Spleen (tissue), 11 donors: ENCODE measurements at regions not wholly inside any gene's neighbourhood (a gene's known extent, or its start where the extent isn't known, plus 50 kb on each side); places are given as distances from the start of the nearest gene placed in this dataset.

Experiments used
- DNase-seq: peaks from one replicate; pipeline ENCODE4 v3.0.0-alpha.2; 2020
- H3K27ac ChIP-seq, 8 donors: fragments of 200-600 bp; sonication (generic) in 7 of 8; 1 replicate in 4 of 8; 2 replicates in 4 of 8; pipeline versions ENCODE4 v1.5.0 to v1.8.0; 2016 to 2021; ENCODE audit warnings: inconsistent platforms in 4 of 8, mild to moderate bottlenecking in 4 of 8, moderate library complexity in 1 of 8
- H3K27me3 ChIP-seq, 7 donors: fragments of 200-600 bp; sonication (generic) in 6 of 7; replicated peaks in 1 of 7; 1 replicate in 4 of 7; 2 replicates in 3 of 7; pipeline versions ENCODE4 v1.5.0 to v1.8.0; 2016 to 2021; ENCODE audit warnings: inconsistent platforms in 3 of 7, mild to moderate bottlenecking in 1 of 7
- H3K36me3 ChIP-seq, 6 donors: fragments of 200-600 bp; sonication (generic) in 5 of 6; 1 replicate in 4 of 6; 2 replicates in 2 of 6; pipeline versions ENCODE4 v1.5.0 to v1.8.0; 2016 to 2021; ENCODE audit warnings: inconsistent platforms in 2 of 6
- H3K4me1 ChIP-seq, 6 donors: fragments of 200-600 bp; sonication (generic) in 5 of 6; 1 replicate in 3 of 6; 2 replicates in 3 of 6; pipeline versions ENCODE4 v1.5.0 to v1.8.0; 2016 to 2021; ENCODE audit warnings: inconsistent platforms in 3 of 6
- H3K4me3 ChIP-seq, 8 donors: fragments of 200-600 bp; sonication (generic) in 7 of 8; 1 replicate in 4 of 8; 2 replicates in 4 of 8; pipeline versions ENCODE4 v1.5.0 to v1.8.0; 2016 to 2021; ENCODE audit warnings: inconsistent platforms in 4 of 8, mild to moderate bottlenecking in 4 of 8, moderate library complexity in 2 of 8
- H3K9me3 ChIP-seq, 8 donors: fragments of 200-600 bp; sonication (generic) in 7 of 8; 1 replicate in 4 of 8; 2 replicates in 4 of 8; pipeline versions ENCODE4 v1.5.0 to v1.8.0; 2016 to 2021; ENCODE audit warnings: inconsistent platforms in 4 of 8
- CTCF ChIP-seq, 11 experiments: fragments of 200-600 bp in 7 of 11; fragments of 450-650 bp in 4 of 11; sonication (generic) in 4 of 11; IDR thresholded peaks in 8 of 11; conservative IDR thresholded peaks in 3 of 11; 1 replicate in 7 of 11; 2 replicates in 4 of 11; pipeline versions ENCODE4 v1.4.0 to v1.8.0; 2016 to 2021; ENCODE audit warnings: antibody characterized with exemption in 11 of 11, inconsistent platforms in 4 of 11, mild to moderate bottlenecking in 1 of 11
- POLR2A ChIP-seq, 3 donors: fragments of 450-650 bp; IDR thresholded peaks; one replicate each; pipeline ENCODE4 v1.5.1; 2017; ENCODE audit warnings: antibody characterized with exemption in 3 of 3, mild to moderate bottlenecking in 1 of 3
- POLR2AphosphoS5 ChIP-seq, 3 donors: sonication (generic); formaldehyde crosslinking; IDR thresholded peaks; one replicate each; pipeline ENCODE4 v1.5.1; 2017; ENCODE audit warnings: antibody characterized with exemption in 3 of 3
- WGBS, 5 donors: extraction: QIAGEN DNeasy Blood & Tissue Kit in 3 of 5; methylation state at CpG; one replicate each; pipeline versions ENCODE4 v1.1.5 to v1.1.7; 2013 to 2018; 5-methylcytosine and 5-hydroxymethylcytosine counted together
- intact Hi-C: fragments of 100-400 bp; cut with DNase I; formaldehyde crosslinking; loops from one replicate; pipeline ENCODE4 v1.15.0; 2023; ENCODE audit warnings: low total_unique reads
- donor health status: healthy with polysubstance abuse.
- donor health status: DM: no; HTN: no; CAD: no; lungs with moderate emphysema.
- donor health status: DM: no; HTN: no; CAD: no.
- donor health status: Bipolar disorder and iron deficiency.
- donor health status: healthy.
- donor health status: DM: no; HTN: no; CAD: no.
- donor health status: DM: yes; HTN: yes; CAD: no.

- Histone ChIP-seq H3K36me3 (no peaks in the 10 kb centered on the region), H3K27me3 (no peaks in the 10 kb centered on the region), H3K4me3 (no peak overlapping the region), H3K27ac (no peak overlapping the region), H3K4me1 (no peaks in the 10 kb centered on the region), H3K9me3 (no peaks in the 10 kb centered on the region)
- TF ChIP-seq CTCF (IDR thresholded peaks at IDR 0.05 in 8 of 11, conservative IDR thresholded peaks at IDR 0.05 in 3 of 11) (no peak), POLR2A (IDR thresholded peaks at IDR 0.05) (no peak), POLR2AphosphoS5 (IDR thresholded peaks at IDR 0.05) (no peak)
- DNase-seq, result no peak
- intact Hi-C loops, result no loop called here
- WGBS, 5 donors, result 82 to 95% (median 88%) methylated on average over 4 of the region's 4 CpGs
These were observed 379.4 kb downstream of the ZNF521 start for GRCh38 chr18:24972577-24972976.

DNA sequence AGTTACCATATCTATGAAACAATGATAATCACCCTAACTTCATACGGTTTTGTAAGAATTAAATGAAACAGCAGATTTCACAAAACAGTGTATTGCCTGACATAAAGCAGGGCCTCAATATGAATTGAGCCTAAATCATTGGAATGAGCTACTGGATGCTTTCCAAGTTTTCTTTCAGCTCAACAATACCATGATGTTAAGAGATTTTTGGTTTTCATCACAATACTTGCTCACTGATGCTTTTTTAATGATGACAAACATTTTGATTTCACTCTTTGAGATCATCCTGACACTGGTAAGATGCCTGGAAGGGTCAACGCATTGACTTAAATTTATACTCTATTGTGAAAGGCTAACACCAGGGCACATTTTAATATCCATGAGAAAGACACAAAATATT, 377.5 kb downstream of the ZNF521 start:
- Histone ChIP-seq H3K4me1 (no peaks in the 10 kb centered on the region), H3K36me3 (no peaks in the 10 kb centered on the region), H3K27ac (no peak overlapping the region), H3K27me3 (no peaks in the 10 kb centered on the region), H3K4me3 (no peak overlapping the region), H3K9me3 (no peaks in the 10 kb centered on the region)
- no peak for DNase-seq
- WGBS, 5 donors, result 77 to 93% (median 86%) methylated on average over 2 of the region's 2 CpGs
- TF ChIP-seq POLR2AphosphoS5 (IDR thresholded peaks at IDR 0.05) (no peak), POLR2A (IDR thresholded peaks at IDR 0.05) (no peak), CTCF (IDR thresholded peaks at IDR 0.05 in 8 of 11, conservative IDR thresholded peaks at IDR 0.05 in 3 of 11) (no peak)
- intact Hi-C loops, result no loop called here

- DNase-seq, result no peak
- Histone ChIP-seq H3K27me3 (no peaks in the 10 kb centered on the region), H3K36me3 (no peaks in the 10 kb centered on the region), H3K9me3 (no peaks in the 10 kb centered on the region), H3K27ac (no peak overlapping the region), H3K4me3 (no peak overlapping the region), H3K4me1 (no peaks in the 10 kb centered on the region)
- intact Hi-C loops, result no loop called here
- TF ChIP-seq POLR2AphosphoS5 (IDR thresholded peaks at IDR 0.05), result no peak
- 89 to 95% (median 92%) methylated on average over 6 of the region's 6 CpGs for WGBS, 5 donors
These were observed 376.2 kb downstream of the ZNF521 start for GRCh38 chr18:24975496-24976372.

GRCh38 chr18:24976502-24976901, 375.5 kb downstream of the ZNF521 start:
- Histone ChIP-seq H3K4me1 (no peaks in the 10 kb centered on the region), H3K9me3 (no peaks in the 10 kb centered on the region), H3K36me3 (no peaks in the 10 kb centered on the region), H3K27me3 (no peaks in the 10 kb centered on the region), H3K27ac (no peak overlapping the region), H3K4me3 (no peak overlapping the region)
- 47 to 74% (median 59%) methylated on average over 4 of the region's 4 CpGs for WGBS, 5 donors
- TF ChIP-seq POLR2A (IDR thresholded peaks at IDR 0.05), result no peak
- TF ChIP-seq POLR2AphosphoS5 (IDR thresholded peaks at IDR 0.05), result no peak
- no peak for TF ChIP-seq CTCF (IDR thresholded peaks at IDR 0.05 in 8 of 11, conservative IDR thresholded peaks at IDR 0.05 in 3 of 11)
- intact Hi-C loops, result no loop called here
- no peak for DNase-seq
